ENCODE measurements at regions not wholly inside any gene's neighbourhood (a gene's known extent, or its start where the extent isn't known, plus 50 kb on each side); places are given as distances from the start of the nearest gene placed in this dataset.

GRCh38 chr2:156046900-156047299 lies 285.6 kb downstream of the NR4A2 start:
- no peak for TF ChIP-seq CTCF (IDR thresholded peaks at IDR 0.05)

- no peak for TF ChIP-seq CTCF (IDR thresholded peaks at IDR 0.05)
Measured at GRCh38 chr2:156042895-156043294, 289.6 kb downstream of the NR4A2 start.

GRCh38 chr2:156038021-156038420 lies 294.5 kb downstream of the NR4A2 start:
- no peak for TF ChIP-seq CTCF (IDR thresholded peaks at IDR 0.05)

- TF ChIP-seq CTCF (IDR thresholded peaks at IDR 0.05), result no peak
Measured at GRCh38 chr2:156037482-156037881, 295.0 kb downstream of the NR4A2 start.

GRCh38 chr2:156031121-156031520 lies 301.4 kb downstream of the NR4A2 start:
- TF ChIP-seq CTCF (IDR thresholded peaks at IDR 0.05), result no peak

- TF ChIP-seq CTCF (IDR thresholded peaks at IDR 0.05), result no peak
Measured at GRCh38 chr2:156023229-156023869, 309.2 kb downstream of the NR4A2 start.

GRCh38 chr2:156021146-156022040 lies 311.1 kb downstream of the NR4A2 start:
- TF ChIP-seq CTCF (IDR thresholded peaks at IDR 0.05), result no peak
